Medulla oblongata (tissue), 1 donor: ENCODE measurements at regions not wholly inside any gene's neighbourhood (a gene's known extent, or its start where the extent isn't known, plus 50 kb on each side); places are given as distances from the start of the nearest gene placed in this dataset.

Experiments
- DNase-seq: peaks from one replicate; pipeline ENCODE4 v3.0.0-alpha.2; 2015; ENCODE audit errors: extremely low spot score

DNA sequence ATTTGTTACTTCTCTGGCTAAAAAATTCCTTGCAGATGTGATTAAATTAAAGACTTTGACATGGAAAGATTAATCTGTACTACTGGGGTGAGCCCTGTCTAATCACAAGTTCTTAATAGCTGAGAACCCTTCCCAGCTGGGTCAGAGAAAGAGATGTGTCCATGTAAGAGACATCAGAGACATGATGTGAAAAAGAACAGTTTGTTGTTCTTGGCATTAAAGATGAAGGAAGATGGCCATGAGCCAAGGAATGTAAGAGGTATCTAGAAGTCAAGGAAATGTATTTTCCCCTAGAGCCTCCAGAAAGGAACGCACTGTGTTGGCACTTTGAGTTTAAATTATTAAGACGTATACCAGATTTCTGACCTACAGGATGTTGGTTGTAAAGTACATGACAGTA, 1271.5 kb upstream of the PRMT6 start:
- no peak for DNase-seq

DNA sequence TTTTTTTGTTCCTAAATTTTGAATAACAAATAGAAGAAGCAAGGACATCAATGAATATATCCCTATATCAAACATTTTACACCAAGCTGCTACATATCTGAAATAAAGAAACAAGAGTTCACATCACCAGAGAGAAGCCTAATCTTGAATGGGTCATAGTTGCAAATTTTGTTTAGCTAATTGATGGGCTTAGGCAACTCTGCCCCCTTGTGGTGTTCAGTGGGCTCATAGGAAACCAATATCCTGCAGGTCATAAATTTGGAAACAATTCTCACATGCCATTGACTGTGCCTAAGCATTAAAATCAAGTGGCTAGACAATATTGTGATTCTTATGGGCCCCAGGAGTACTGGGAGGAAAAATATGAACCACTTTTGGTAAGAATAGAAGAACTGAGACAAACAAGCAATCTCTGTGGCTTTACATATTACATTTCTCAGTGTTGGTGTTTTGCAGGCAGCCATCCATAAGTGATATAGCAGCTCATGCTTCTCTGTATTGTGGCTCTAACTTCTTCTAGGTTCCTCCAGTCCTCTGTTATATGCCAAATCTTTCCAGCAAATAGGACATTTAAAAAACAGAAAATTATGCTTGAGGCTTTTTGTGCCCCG, 1262.8 kb upstream of the PRMT6 start:
- peak; percentile 29 for DNase-seq

DNA sequence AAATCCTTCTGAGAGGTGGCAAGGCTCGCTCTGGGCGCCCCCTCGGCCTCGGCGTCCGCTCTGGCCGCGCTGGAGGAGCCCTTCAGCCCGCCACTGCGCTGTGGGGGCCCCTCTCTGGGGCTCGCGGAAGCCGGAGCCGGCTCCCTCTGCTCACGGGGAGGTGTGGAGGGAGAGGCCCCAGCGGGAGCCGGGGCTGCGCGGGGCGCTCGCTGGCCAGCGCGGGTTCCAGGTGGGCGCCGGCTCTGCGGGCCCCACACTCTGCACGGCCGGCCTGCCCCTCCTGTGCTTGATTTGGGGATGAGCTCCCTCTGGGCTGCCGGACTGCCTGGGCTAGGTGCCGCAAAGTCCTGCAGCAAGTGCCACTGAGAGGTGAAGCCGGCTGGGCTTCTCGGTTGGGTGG, 1260.7 kb upstream of the PRMT6 start:
- DNase-seq: no peak

DNA sequence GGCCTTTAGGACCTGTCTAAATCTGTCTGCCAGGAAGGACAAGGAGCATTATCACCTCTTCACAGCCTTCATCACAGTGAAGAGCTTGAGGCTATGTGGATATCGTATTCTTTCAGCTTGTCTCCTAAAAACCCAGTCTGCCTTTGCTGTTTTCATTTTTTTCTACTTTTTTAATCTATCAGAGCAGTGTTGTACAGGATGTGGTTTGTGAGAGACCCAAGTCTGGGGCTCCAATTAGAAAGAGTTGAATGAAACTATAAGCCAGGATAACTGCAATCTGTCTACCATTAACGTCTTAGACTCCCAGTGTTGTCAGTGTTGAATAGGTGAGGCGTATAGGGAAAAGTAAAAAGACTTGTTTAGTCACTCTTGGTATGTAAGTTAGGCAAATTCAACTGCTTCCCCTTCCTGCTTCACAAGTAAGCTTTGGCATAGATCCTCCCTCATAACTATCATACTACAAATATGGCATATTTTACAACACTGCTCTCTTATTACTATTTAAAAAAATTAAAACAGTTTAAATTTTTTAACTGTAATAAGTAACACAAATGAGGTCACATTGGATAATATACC, 1225.8 kb upstream of the PRMT6 start:
- no peak for DNase-seq

DNA sequence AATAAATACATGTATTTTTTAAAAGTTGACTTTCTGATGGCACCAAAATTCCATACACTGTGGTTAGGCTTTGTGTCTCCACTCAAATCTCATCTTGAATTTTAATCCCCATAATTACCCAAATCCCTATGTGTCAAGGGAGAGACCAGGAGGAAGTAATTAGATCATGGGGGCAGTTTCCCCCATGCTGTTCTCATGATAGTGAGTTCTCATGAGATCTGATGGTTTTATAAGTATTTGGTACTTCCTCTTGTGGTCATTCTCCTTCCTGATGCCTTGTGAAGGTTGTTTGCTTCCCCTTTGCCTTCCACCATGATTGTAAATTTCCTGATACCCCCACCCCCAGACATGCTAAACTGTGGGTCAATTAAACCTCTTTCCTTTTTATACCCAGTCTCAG, 1218.4 kb upstream of the PRMT6 start:
- DNase-seq: no peak

DNA sequence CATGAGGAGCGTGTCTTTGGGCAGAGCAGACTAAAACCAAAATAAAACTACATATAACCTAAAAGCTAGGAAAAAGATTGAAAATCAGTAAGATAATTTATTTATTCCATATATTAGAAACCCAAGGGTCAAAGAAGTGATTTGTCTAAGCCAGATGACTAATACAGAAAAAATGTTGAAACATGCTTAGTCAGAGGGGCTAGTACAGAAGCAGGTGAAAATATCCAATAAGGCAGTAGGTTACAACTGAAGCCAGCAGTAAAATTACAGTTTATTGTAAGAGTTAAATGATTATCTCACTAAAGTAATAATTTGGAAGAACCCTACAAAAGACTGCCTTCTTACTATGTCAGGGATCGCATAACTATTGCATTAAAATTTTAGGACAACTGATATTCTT, 1190.9 kb upstream of the PRMT6 start:
- no peak for DNase-seq

DNA sequence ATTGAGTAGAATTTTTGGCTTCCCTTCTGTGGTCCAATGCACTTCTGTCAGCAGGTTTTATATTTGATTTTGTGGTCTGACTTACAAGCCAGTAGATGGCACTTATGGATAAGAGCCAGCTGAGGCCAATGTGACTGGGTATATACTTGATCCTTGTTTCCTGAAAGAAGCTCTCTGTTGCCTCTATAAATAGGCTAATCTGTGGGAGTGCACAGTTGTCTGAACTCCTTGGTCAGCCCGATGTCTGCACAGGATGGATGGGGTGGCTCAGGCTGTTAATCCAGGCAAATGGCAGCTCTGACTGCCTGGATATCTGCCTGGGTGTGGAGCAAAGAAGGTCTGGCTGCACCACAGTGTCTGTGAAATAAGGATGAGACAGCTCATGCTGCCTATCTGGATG, 1183.7 kb upstream of the PRMT6 start:
- DNase-seq: peak; percentile 7

DNA sequence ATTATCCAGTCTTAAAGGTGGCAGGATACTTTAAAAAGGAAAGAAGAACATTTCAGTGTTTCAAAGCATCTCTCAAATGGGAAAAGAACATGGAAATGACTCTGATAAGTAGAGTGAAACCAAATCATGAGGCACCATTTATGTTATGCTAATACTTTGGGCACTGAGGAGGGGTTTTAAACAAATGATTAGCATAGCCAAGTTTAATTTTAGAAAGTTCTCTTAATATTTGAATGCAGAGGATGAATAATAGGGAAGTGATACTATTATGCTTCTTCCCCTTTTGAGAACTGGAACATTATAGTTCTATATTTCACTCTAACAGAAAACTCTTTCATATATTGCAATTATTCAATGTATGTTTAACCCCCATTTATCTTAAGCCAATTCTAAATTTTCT, 1181.9 kb upstream of the PRMT6 start:
- DNase-seq: no peak

DNA sequence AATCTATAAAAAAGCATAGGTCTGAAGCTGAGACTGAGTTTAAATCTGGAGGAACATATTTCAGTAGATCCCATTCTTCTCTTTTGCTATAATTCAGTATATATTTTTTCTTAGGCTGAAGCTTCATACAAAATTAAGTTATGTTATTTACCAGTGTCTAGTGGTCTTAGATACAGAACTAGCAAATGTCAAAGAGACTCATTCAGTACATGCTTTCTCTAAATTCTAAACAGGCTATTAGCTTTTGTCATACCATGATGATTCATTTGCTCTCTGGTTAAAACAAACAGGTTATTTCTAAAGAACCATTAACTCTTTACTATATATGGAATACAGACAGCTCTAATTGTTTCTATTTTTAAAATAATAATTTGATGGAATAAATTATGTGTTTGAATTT, 1170.2 kb upstream of the PRMT6 start:
- no peak for DNase-seq

DNA sequence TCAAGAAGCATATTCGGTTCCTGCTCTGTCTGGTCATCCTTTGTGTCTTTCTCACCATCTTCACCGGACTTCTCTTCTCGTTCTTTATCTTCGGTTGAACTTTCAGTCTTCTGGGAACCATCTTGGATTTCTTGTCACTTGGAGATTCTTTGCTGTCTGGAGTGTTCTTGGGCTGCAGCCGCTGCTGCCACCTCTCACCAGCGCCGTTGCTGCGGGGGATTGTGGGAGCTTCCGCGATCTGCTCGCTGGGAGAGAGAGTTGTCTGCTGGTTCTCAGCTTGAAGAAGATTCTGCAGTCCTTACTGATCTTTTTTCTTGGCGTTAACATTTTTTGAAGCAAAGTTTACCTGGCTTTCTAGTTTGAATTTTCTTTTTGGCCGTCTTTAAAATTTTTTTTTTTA, 1165.2 kb upstream of the PRMT6 start:
- DNase-seq: no peak

DNA sequence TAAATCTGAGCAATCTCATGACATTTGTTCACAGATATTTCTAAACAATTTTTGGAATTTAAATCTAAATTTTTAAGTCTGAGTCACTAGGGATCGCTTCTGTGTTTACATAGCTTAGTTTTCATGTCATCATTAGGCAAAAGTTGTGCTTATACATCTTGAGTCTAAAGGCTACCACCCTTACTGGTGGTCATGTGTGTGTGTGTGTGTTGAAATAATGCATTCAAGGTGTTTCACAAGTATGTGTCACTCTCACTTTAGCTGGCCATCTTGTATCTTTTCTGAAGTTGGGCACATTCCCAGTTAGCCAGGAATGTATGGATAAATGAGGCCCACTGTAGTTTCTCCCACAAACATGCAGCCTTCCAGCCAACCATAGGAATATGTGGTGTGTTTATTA, 1162.5 kb upstream of the PRMT6 start:
- no peak for DNase-seq

DNA sequence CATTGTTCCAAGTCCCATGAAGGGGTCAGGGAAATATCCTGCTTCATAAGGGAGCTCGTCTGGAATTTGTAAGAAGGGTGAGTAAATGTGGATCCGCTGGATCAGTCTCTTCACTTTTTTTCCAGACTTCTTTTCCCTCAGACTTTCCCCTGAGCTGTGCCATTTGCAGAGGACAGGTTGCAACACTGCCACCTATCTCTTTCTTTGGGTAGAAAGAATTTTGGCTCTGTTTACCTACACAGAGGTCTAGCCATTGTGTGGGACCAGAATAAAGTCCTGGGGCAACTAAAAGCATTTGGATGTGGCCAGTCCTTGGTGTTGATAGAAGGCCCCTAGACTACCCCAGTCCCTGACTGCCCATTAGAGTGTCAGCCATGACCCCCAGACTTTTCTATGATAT, 1146.7 kb upstream of the PRMT6 start:
- no peak for DNase-seq

DNA sequence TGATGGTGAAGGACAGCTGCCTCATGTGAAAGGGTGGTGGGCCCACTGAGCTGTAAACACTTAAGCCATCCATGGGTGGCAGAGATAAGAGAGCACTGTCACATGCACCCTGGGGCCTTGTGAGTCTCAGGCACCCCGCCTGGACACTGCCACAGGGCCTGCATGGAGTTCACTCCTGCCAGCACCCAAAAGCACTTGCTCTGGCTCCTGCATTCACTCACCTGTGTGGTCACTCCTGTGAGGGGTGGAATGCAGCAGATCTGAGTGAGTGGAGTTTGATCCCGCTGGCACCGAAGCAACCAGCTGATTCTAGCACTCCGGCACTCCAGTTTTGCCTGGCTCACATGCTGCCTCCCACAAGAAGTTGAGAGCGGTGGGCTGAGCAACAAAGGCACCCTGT, 1142.1 kb upstream of the PRMT6 start:
- DNase-seq: no peak

DNA sequence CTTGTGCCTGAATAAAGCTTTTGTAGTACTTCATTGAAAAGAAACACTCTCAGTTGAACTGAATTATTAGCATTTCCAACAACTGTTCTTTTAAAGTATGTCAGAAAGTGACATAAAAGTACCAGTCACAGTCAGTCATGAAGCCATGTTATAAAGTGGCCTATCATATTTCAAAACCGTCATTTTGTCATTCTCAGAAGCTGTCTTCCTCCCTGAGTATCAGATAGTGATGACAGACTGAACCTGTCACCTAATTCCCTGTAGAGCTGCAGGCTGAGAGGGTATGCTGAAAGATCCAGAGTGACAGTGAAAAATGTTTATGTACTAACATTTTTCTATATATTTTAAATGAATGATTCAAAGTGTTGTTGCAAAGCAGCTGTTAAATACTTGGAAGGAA, 1121.7 kb upstream of the PRMT6 start:
- no peak for DNase-seq

DNA sequence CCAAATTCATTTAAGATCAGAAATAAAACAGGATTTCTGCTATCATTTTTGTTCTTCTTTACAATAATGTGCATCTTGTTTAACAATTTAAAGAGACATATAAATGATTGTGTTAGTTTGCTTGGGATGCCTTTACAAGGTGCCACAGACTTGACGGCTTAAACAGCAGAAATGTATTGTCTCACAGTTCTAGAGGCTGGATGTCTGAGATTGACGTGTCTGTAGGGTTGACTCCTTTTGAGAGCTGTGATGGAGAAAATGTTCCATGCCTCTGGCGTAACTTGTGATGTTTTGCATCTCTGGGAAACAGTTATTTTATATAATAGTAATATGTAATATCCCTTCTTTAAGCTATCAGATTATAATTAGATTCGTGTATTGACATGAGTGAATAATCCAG, 1091.6 kb upstream of the PRMT6 start:
- DNase-seq: no peak

DNA sequence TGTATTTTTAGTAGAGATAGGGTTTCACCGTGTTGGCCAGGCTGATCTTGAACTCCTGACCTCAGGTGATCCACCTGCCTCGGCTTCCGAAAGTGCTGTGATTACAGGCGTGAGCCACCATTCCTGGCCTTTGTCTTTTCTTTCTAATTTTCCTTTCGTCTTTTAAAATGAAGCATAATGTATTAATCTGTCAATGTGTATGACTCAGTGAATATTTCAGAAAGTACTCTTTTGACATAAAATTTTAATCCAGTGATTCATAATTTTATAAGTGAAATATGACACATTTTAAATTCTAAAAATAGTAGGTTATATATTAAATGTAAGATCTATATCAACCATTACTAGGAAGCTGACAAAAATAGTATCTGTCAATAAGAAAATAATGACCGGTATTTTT, 1059.0 kb upstream of the PRMT6 start:
- no peak for DNase-seq

DNA sequence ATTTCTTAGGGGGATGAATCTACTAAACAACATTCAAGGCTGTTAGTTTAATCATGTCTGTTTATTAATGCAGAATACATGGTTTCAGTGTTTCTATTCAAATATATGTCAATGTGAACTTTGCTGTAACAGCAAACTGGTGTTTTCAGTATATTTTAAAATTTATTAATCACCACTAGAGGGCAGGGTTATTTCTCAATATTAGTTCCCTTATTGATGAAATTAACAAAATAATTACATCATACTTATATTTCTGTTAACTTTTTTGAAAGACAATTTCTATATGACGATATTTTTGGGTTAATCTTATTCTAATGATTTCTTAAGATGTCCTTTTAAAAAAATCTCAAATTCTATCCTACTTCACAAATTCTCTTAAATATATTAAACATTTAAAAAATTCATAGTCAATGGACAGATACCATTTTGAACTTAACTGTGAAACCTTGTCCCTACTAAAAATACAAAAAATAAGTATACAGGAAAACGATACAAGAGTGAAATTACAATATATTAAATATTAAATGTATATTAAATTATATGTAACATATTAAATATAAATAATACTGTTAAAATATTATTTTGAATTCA, 1034.1 kb upstream of the PRMT6 start:
- peak; percentile 17 for DNase-seq

DNA sequence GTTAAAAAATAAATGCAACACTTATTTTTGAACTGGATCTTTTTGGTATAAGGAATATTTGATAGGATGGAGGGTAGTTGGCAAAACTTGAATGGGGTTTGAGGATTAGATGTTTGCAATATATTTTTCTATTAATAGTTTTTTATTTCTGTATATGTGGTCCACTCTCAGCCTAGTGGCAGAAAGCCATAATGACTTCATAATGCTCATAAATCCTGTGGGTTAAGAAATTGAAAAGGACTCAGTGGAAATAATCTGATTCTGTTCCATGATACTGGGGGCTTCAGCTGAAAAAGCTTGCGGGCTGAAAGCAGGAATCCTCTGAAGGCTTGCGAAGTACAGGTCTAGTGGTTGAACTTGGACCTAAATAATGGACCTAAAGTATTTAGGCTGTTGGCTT, 1028.6 kb upstream of the PRMT6 start:
- DNase-seq: no peak

DNA sequence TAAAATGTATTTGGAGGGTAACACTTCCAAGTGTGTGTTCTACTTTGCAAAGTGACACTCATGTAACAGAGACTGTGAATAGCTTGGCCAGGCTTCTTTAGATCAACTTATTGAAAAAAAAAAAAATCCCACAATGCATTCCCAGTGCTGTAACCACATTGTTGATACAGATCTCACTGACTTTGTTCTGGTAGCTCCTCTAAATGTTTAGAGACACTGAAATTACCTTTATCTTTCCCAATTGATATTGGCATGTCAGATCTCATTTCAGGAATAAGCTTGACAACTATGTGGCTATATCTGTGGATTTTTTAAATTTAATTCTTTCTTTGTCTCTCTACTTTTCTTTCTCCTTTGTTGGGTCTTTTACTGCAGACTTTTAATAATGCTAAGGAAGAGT, 1018.9 kb upstream of the PRMT6 start:
- no peak for DNase-seq

DNA sequence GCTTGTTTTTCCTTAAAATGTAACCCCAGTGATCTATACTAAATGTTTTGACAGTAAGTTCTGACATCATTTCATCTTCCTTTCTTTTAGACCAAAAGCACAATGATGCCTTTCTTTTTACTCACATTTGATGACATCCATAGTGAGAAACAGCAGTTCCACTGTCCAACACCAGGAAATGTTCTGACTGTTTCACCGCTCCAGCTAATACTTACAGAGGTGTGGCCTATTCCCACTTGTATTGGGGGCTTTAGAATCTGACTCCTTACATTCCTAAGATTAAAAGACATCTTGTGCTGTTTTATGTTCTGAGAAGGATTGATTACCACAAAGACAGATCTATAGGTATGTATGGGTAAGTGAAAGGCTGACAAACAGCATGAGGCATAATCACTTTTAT, 1018.2 kb upstream of the PRMT6 start:
- no peak for DNase-seq

DNA sequence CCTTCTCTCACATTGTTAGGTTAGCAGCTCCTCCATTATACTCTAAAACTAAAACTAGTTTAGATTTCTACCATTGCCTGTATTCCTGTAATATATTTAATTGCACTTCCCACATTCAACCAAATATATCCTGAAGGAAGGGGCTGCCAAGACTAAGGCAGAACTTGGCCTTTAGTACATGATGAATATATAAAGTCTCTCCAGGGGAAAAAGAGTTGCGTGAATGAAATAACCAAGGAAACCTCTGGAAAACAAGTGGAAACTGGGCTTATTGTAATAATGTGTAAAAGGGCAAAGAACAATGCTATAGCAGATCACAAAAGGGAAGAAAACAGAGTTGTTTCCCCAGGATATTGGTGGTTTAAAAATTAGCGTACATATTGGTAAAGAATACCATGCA, 1012.5 kb upstream of the PRMT6 start:
- DNase-seq: no peak

DNA sequence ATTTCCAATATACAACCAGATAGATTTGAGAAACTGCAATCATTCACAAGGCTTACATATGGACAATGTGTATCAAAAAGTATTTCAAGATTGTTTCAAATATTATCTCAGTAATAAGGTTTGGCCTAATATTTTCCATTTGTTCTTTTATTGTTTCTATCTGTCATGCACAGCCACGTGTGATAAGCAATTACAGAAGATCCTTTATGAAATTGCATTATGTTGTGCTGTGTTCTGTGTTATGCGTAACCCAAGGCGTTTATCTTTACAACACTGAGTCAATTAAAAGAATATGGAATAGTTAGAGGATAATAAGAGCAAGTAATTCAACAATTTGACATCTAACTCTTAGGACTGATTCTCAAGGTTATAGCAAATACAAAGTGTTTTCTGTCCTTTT, 1009.3 kb upstream of the PRMT6 start:
- no peak for DNase-seq

DNA sequence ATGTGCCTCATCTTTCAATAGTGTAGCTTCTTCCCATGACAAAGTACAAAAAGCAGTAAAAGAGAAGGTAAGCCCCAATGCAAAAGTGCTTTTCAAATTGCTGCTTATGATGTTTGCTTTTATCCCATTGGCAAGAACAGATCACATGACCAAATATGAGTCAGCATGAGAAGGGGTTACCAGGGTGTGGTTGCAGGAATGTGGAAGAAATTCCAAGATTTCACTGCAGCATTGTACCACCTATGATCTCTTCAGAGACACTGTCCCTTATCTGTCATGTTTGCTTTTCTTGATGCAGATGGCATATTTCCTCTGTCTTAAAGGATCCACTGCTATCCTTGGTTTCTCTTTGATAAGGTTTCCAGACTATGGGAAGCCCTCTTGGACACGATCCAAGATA, 1006.9 kb upstream of the PRMT6 start:
- no peak for DNase-seq

DNA sequence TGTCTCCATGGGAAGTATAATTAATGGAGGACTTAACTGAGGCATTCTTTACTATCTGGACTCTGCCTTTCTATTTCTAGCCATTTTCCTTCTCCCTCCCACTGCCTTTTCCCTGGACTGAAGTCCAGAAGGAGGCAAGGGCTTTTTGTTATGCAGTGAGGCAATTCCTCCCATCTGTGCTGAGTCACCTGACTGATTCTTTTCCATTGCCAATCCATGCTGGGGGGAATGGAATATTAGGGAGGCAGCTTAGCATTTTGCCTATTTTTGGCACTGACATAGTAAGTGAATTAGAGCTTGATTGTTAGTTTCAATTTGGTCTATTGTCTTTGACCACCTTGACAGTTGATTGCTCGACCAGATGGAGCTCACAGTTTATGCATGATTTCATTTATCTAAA, 1000.6 kb upstream of the PRMT6 start:
- no peak for DNase-seq
